HepG2 (cell line): ENCODE measurements at regions not wholly inside any gene's neighbourhood (a gene's known extent, or its start where the extent isn't known, plus 50 kb on each side); places are given as distances from the start of the nearest gene placed in this dataset.

Experiments used
- ATAC-seq: fragments of 200-7000 bp; cut with Tn5 transposase; 3 replicates; pipeline ENCODE4 v1.9.1; 2020; ENCODE audit warnings: mild to moderate bottlenecking, moderate library complexity
- BruUV-seq: library from RNA; stranded (reverse); fragments of 400-500 nt; replicated peaks from 2 replicates; lab custom pipeline; 2021; lab: Mats Ljungman, UMichigan
- CTCF ChIA-PET: fragments of 300-600 bp; formaldehyde crosslinking; extraction: SDS; loops from one replicate; lab custom pipeline; 2021; ENCODE audit warnings: low total read pairs, inconsistent platforms, low intra/inter-chr PET ratio; lab: Yijun Ruan, JAX
- POLR2A ChIA-PET: fragments of 350-600 bp; sonication (Branson Sonifier 250); formaldehyde crosslinking; loops from one replicate; lab custom pipeline; 2020; ENCODE audit warnings: antibody characterized with exemption, inconsistent platforms; lab: Yijun Ruan, JAX
- DNase-seq: peaks from one replicate; pipeline ENCODE4 v3.0.0-alpha.2; 2015; ENCODE audit warnings: low spot score
- FAIRE-seq: peaks from 3 replicates; lab custom pipeline; 2011; peaks lifted over from hg19 to GRCh38; lab: Jason Lieb, UNC
- H2AFZ ChIP-seq: one replicate; pipeline ENCODE4 v1.6.1; 2011; ENCODE audit warnings: low read length, inconsistent platforms
- H3K27ac ChIP-seq: fragments of 300-600 bp; 3 replicates; pipeline ENCODE4 v1.8.0; 2011; ENCODE audit warnings: mixed run types, mild to moderate bottlenecking, mixed read lengths, low read length, inconsistent platforms; ENCODE audit not compliant: insufficient read depth; ENCODE audit errors: extremely low read length
- H3K27me3 ChIP-seq, 2 experiments: fragments of 200-600 bp in 1 of 2; 2 replicates in 1 of 2; 3 replicates in 1 of 2; pipeline versions ENCODE4 v1.6.0 to v1.8.0; 2011; ENCODE audit warnings: low read length in 2 of 2, mild to moderate bottlenecking in 2 of 2, moderate library complexity in 2 of 2, inconsistent platforms in 1 of 2; ENCODE audit not compliant: insufficient read depth in 2 of 2, control insufficient read depth in 1 of 2
- H3K36me3 ChIP-seq, 2 experiments: fragments of 200-600 bp in 1 of 2; replicated peaks in 1 of 2; 2 replicates in 1 of 2; 3 replicates in 1 of 2; pipeline versions ENCODE4 v1.5.1 to v1.8.0; 2011; ENCODE audit warnings: low read length in 2 of 2, inconsistent platforms in 1 of 2; ENCODE audit not compliant: insufficient read depth in 2 of 2, control insufficient read depth in 1 of 2
- H3K4me1 ChIP-seq: 2 replicates; pipeline ENCODE4 v1.5.1; 2012; ENCODE audit warnings: low read length, inconsistent platforms; ENCODE audit not compliant: insufficient read depth
- H3K4me2 ChIP-seq: 2 replicates; pipeline ENCODE4 v1.6.0; 2011; ENCODE audit warnings: low read depth, low read length, inconsistent platforms
- H3K4me3 ChIP-seq, 3 experiments: fragments of 200-600 bp in 1 of 3; sonication (generic), shearing (Covaris generic) in 1 of 3; replicated peaks in 1 of 3; 2 replicates each; pipeline ENCODE4 v1.5.1; 2011 to 2016; ENCODE audit warnings: low read length in 3 of 3, inconsistent platforms in 2 of 3, low read depth in 2 of 3, mild to moderate bottlenecking in 2 of 3, control low read depth in 1 of 3, mixed read lengths in 1 of 3; ENCODE audit not compliant: insufficient read depth in 1 of 3
- H3K79me2 ChIP-seq: one replicate; pipeline ENCODE4 v1.6.1; 2011; ENCODE audit warnings: low read length, inconsistent platforms; ENCODE audit not compliant: insufficient read depth
- H3K9ac ChIP-seq: 2 replicates; pipeline ENCODE4 v1.6.0; 2011; ENCODE audit warnings: mild to moderate bottlenecking, low read depth, low read length, inconsistent platforms; ENCODE audit not compliant: insufficient read depth
- H3K9me3 ChIP-seq: 2 replicates; pipeline ENCODE4 v1.5.1; 2012; ENCODE audit warnings: mild to moderate bottlenecking, low read length
- H4K20me1 ChIP-seq: 2 replicates; pipeline ENCODE4 v1.6.0; 2011; ENCODE audit warnings: inconsistent platforms, mild to moderate bottlenecking, low read length, moderate library complexity; ENCODE audit not compliant: insufficient read depth
- ATF1 ChIP-seq: IDR thresholded peaks from 2 replicates; pipeline ENCODE4 v1.6.1; 2016; ENCODE audit warnings: mild to moderate bottlenecking, control low read depth
- ETV6 ChIP-seq: sonication (generic); formaldehyde crosslinking; conservative IDR thresholded peaks from 2 replicates; pipeline ENCODE4 v1.4.0; 2020; ENCODE audit warnings: missing genetic modification reagents
- KMT2A ChIP-seq: sonication (generic); formaldehyde crosslinking; IDR thresholded peaks from 2 replicates; pipeline ENCODE4 v1.4.0; 2020; ENCODE audit warnings: missing genetic modification reagents
- MYC ChIP-seq: sonication (generic); formaldehyde crosslinking; IDR thresholded peaks from 2 replicates; pipeline ENCODE4 v1.9.0; 2021; ENCODE audit warnings: missing genetic modification reagents, borderline replicate concordance
- NFE2L1 ChIP-seq: sonication (generic); formaldehyde crosslinking; IDR thresholded peaks from 2 replicates; pipeline ENCODE4 v1.4.0; 2020; ENCODE audit warnings: missing genetic modification reagents, mild to moderate bottlenecking, borderline replicate concordance
- NFYB ChIP-seq: sonication (generic); formaldehyde crosslinking; IDR thresholded peaks from 2 replicates; pipeline ENCODE4 v1.4.0; 2020; ENCODE audit warnings: missing genetic modification reagents
- TFE3 ChIP-seq: IDR thresholded peaks from 2 replicates; pipeline ENCODE4 v1.6.1; 2016
- THAP11 ChIP-seq: IDR thresholded peaks from 2 replicates; pipeline ENCODE4 v1.6.1; 2016; ENCODE audit warnings: missing biosample characterization, missing genetic modification reagents
- THRA ChIP-seq: sonication (generic); formaldehyde crosslinking; IDR thresholded peaks from 2 replicates; pipeline ENCODE4 v1.4.0; 2020; ENCODE audit warnings: missing genetic modification reagents, borderline replicate concordance
- ZMYM3 ChIP-seq: sonication (generic); formaldehyde crosslinking; IDR thresholded peaks from 2 replicates; pipeline ENCODE4 v1.5.1; 2020; ENCODE audit warnings: mild to moderate bottlenecking, missing genetic modification reagents
- ZNF24 ChIP-seq: fragments of 450-650 bp; IDR thresholded peaks from 2 replicates; pipeline ENCODE4 v1.6.1; 2017; ENCODE audit warnings: antibody characterized with exemption, mild to moderate bottlenecking
- ZNF296 ChIP-seq: sonication (generic); formaldehyde crosslinking; conservative IDR thresholded peaks from 2 replicates; pipeline ENCODE4 v1.5.0; 2020; ENCODE audit warnings: mild to moderate bottlenecking, missing genetic modification reagents
- ZNF629 ChIP-seq: sonication (generic); formaldehyde crosslinking; conservative IDR thresholded peaks from 2 replicates; pipeline ENCODE4 v1.5.0; 2020; ENCODE audit warnings: missing genetic modification reagents
- ZNF691 ChIP-seq: sonication (generic); formaldehyde crosslinking; IDR thresholded peaks from 2 replicates; pipeline ENCODE4 v1.4.0; 2020; ENCODE audit warnings: missing genetic modification reagents, low read depth, mild to moderate bottlenecking, borderline replicate concordance
- WGBS: methylation state at CpG from one replicate; pipeline ENCODE4 v1.1.6; 2017; ENCODE audit warnings: low lambda C conversion rate; 5-methylcytosine and 5-hydroxymethylcytosine counted together
- in situ Hi-C: cut with HindIII; loops from 2 replicates; pipeline ENCODE4 v1.10.0; 2017; ENCODE audit warnings: low pct_unique_long_range_greater_than_20kb; ENCODE audit not compliant: extremely low pct_ligation_motif_present
- intact Hi-C: fragments of 100-400 bp; cut with micrococcal nuclease; formaldehyde crosslinking; loops from one replicate; pipeline ENCODE4 v1.10.0; 2022; ENCODE audit not compliant: unreplicated experiment
- TF ChIP-seq, protein P1 (sequence below): sonication (generic); formaldehyde crosslinking; IDR thresholded peaks from 2 replicates; pipeline ENCODE4 v1.8.0; 2022; ENCODE audit warnings: mild to moderate bottlenecking, missing genetic modification reagents; ENCODE audit not compliant: insufficient replicate concordance

DNA sequence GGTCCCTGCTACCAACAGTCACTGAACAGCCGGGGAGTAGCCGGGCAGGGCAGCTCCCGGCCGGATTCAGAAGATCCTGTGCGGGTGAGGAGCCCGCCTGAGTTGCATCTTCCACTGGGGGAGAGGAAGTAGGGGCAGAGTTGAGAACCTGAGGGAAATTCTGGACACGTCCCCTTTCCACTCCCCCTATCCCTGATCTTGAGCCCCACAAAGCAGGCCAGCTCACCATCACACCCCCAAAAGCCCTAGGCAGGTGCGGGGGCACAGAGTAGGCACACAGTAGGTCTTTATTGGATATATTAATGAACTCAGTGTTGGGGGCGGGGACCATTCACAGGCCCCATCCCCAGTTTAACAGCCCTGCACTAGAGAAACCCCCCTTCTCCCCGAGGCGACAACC, 81.9 kb upstream of the UXS1 start:
- in situ Hi-C loops, result no loop called here
- Histone ChIP-seq H3K4me1 (peaks cover 69% of the 10 kb centered on the region), H2AFZ (no peak overlapping the region), H3K4me3 (no peak overlapping the region), H3K4me2 (no peak overlapping the region), H3K79me2 (no peaks in the 10 kb centered on the region), H3K9me3 (no peaks in the 10 kb centered on the region), H3K36me3 (no peaks in the 10 kb centered on the region), H3K9ac (no peak overlapping the region), H4K20me1 (no peaks in the 10 kb centered on the region), H3K27me3 (no peaks in the 10 kb centered on the region), H3K27ac (no peak overlapping the region)
- POLR2A ChIA-PET, result no interaction called here
- TF ChIP-seq NFE2L1 (CRISPR knock-in tag) (no peak), TFE3 (CRISPR knock-in tag) (no peak)
- ATAC-seq (no peak), FAIRE-seq (no peak), DNase-seq (no peak)
- BruUV-seq, result no TSS peak
- intact Hi-C loops, result no loop called here
- whole genome bisulfite sequencing, result 96% methylated on average over 11 of the region's 11 CpGs
- CTCF ChIA-PET, result no interaction called here

- H2AFZ ChIP-seq, result no peak overlapping the region
- no peaks in the 10 kb centered on the region for H3K9me3 ChIP-seq
- H3K4me1 ChIP-seq, result peaks cover 66% of the 10 kb centered on the region
- no peak overlapping the region for H3K4me3 ChIP-seq
- no peaks in the 10 kb centered on the region for H3K36me3 ChIP-seq
- FAIRE-seq (peak; percentile 15), ATAC-seq (no peak), DNase-seq (no peak)
- CTCF ChIA-PET, result no interaction called here
- no peak overlapping the region for H3K4me2 ChIP-seq
- H4K20me1 ChIP-seq, result no peaks in the 10 kb centered on the region
- intact Hi-C loops (no loop called here), in situ Hi-C loops (no loop called here)
- no peaks in the 10 kb centered on the region for H3K79me2 ChIP-seq
- TF ChIP-seq ZNF629 (CRISPR knock-in tag) (no peak), ZNF296 (CRISPR knock-in tag) (no peak), ZMYM3 (CRISPR knock-in tag) (no peak), ZNF691 (no peak), ZNF24 (no peak), NFYB (CRISPR knock-in tag) (no peak), THRA (CRISPR knock-in tag) (no peak), KMT2A (no peak), ATF1 (no peak), THAP11 (CRISPR knock-in tag) (no peak), ETV6 (no peak), MYC (CRISPR knock-in tag) (no peak)
- TF ChIP-seq, protein P1, sequence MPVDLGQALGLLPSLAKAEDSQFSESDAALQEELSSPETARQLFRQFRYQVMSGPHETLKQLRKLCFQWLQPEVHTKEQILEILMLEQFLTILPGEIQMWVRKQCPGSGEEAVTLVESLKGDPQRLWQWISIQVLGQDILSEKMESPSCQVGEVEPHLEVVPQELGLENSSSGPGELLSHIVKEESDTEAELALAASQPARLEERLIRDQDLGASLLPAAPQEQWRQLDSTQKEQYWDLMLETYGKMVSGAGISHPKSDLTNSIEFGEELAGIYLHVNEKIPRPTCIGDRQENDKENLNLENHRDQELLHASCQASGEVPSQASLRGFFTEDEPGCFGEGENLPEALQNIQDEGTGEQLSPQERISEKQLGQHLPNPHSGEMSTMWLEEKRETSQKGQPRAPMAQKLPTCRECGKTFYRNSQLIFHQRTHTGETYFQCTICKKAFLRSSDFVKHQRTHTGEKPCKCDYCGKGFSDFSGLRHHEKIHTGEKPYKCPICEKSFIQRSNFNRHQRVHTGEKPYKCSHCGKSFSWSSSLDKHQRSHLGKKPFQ (CRISPR knock-in tag), result no peak
- POLR2A ChIA-PET, result no interaction called here
- WGBS, result 72% methylated on average over 7 of the region's 7 CpGs
- no peak overlapping the region for H3K9ac ChIP-seq
- BruUV-seq, result no TSS peak
- H3K27me3 ChIP-seq, result no peaks in the 10 kb centered on the region
- no peak overlapping the region for H3K27ac ChIP-seq
These were observed 80.6 kb upstream of the UXS1 start for GRCh38 chr2:106274668-106275067.
